GM23338 (cell line): ENCODE measurements at regions not wholly inside any gene's neighbourhood (a gene's known extent, or its start where the extent isn't known, plus 50 kb on each side); places are given as distances from the start of the nearest gene placed in this dataset.

Experiments
- CREB1 ChIP-seq: fragments of 250-450 bp; sonication (Bioruptor Pico); IDR thresholded peaks from 2 replicates; pipeline ENCODE4 v1.5.0; 2020; ENCODE audit warnings: low read depth, mild to moderate bottlenecking, moderate library complexity
- ETS1 ChIP-seq: IDR thresholded peaks from 2 replicates; pipeline ENCODE4 v1.6.1; 2016; ENCODE audit warnings: antibody characterized with exemption
- EZH2 ChIP-seq: fragments of 200-600 bp; sonication (generic); IDR thresholded peaks from one replicate; pipeline ENCODE4 v1.8.0; 2017; ENCODE audit warnings: antibody characterized with exemption, mild to moderate bottlenecking, low read depth; ENCODE audit not compliant: unreplicated experiment
- EZH2phosphoT487 ChIP-seq: fragments of 200-600 bp; sonication (generic); IDR thresholded peaks from one replicate; pipeline ENCODE4 v1.8.1; 2018; ENCODE audit warnings: antibody characterized with exemption; ENCODE audit not compliant: unreplicated experiment
- POLR2AphosphoS5 ChIP-seq: IDR thresholded peaks from 2 replicates; pipeline ENCODE4 v1.6.1; 2016; ENCODE audit warnings: antibody characterized with exemption, low read depth
- ZNF114 ChIP-seq: fragments of 250-450 bp; sonication (Bioruptor Pico); IDR thresholded peaks from 2 replicates; pipeline ENCODE4 v1.5.0; 2020; ENCODE audit warnings: mild to moderate bottlenecking, moderate library complexity
- TF ChIP-seq, protein P1 (sequence below), 2 experiments: fragments of 200-600 bp in 1 of 2; sonication (generic) in 1 of 2; conservative IDR thresholded peaks; 2 replicates each; pipeline versions ENCODE4 v1.5.1 to v1.6.1; 2016 to 2017; ENCODE audit warnings: antibody characterized with exemption in 2 of 2, low read depth in 2 of 2, mild to moderate bottlenecking in 2 of 2, moderate library complexity in 1 of 2

- TF ChIP-seq, protein P1, sequence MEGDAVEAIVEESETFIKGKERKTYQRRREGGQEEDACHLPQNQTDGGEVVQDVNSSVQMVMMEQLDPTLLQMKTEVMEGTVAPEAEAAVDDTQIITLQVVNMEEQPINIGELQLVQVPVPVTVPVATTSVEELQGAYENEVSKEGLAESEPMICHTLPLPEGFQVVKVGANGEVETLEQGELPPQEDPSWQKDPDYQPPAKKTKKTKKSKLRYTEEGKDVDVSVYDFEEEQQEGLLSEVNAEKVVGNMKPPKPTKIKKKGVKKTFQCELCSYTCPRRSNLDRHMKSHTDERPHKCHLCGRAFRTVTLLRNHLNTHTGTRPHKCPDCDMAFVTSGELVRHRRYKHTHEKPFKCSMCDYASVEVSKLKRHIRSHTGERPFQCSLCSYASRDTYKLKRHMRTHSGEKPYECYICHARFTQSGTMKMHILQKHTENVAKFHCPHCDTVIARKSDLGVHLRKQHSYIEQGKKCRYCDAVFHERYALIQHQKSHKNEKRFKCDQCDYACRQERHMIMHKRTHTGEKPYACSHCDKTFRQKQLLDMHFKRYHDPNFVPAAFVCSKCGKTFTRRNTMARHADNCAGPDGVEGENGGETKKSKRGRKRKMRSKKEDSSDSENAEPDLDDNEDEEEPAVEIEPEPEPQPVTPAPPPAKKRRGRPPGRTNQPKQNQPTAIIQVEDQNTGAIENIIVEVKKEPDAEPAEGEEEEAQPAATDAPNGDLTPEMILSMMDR (conservative IDR thresholded peaks at IDR 0.05; ENCODE audit: low read depth in 2 of 2): no peak
- no peak for TF ChIP-seq ZNF114 (CRISPR knock-in tag)
- TF ChIP-seq POLR2AphosphoS5: no peak
- TF ChIP-seq EZH2phosphoT487: no peak
- no peak for TF ChIP-seq EZH2
- TF ChIP-seq CREB1 (CRISPR knock-in tag): no peak
- no peak for TF ChIP-seq ETS1
These were observed 63.9 kb upstream of the HOPX start for GRCh38 chr4:56745042-56745441.
